ENCODE measurements at regions not wholly inside any gene's neighbourhood (a gene's known extent, or its start where the extent isn't known, plus 50 kb on each side); places are given as distances from the start of the nearest gene placed in this dataset.

- no peak overlapping the region for H3K4me3 ChIP-seq (replicated peaks; ENCODE audit: insufficient read depth, low read length)
- TF ChIP-seq CTCF (IDR thresholded peaks at IDR 0.05; ENCODE audit: insufficient read depth, low read length) (no peak), SPI1 (IDR thresholded peaks at IDR 0.05; ENCODE audit: borderline replicate concordance, low read depth) (no peak), GABPA (IDR thresholded peaks at IDR 0.05; ENCODE audit: low read depth) (no peak), REST (IDR thresholded peaks at IDR 0.05; ENCODE audit: insufficient replicate concordance, low read depth) (no peak), POLR2AphosphoS5 (IDR thresholded peaks at IDR 0.05; ENCODE audit: low read depth) (no peak)
- no peak overlapping the region for H3K27ac ChIP-seq (replicated peaks)
- H3K27me3 ChIP-seq (ENCODE audit: insufficient read depth, poor library complexity, severe bottlenecking): peaks cover 8% of the 10 kb centered on the region
- no peak for DNase-seq (ENCODE audit: low read depth in 1 of 2, low spot score in 1 of 2)
These were observed 146.1 kb upstream of the SLC28A3 start for GRCh38 chr9:84486663-84487062.

GRCh38 chr9:84490206-84490841 is 149.8 kb upstream of the SLC28A3 start:
- no peak for TF ChIP-seq REST (IDR thresholded peaks at IDR 0.05; ENCODE audit: insufficient replicate concordance, low read depth)
- no peak for TF ChIP-seq CTCF (IDR thresholded peaks at IDR 0.05; ENCODE audit: insufficient read depth, low read length)
- TF ChIP-seq SPI1 (IDR thresholded peaks at IDR 0.05; ENCODE audit: borderline replicate concordance, low read depth): no peak
- no peak for TF ChIP-seq POLR2AphosphoS5 (IDR thresholded peaks at IDR 0.05; ENCODE audit: low read depth)
- TF ChIP-seq GABPA (IDR thresholded peaks at IDR 0.05; ENCODE audit: low read depth): no peak
- H3K27ac ChIP-seq (replicated peaks): no peak overlapping the region
- H3K27me3 ChIP-seq (ENCODE audit: insufficient read depth, poor library complexity, severe bottlenecking): peaks cover 8% of the 10 kb centered on the region
- no peak overlapping the region for H3K4me3 ChIP-seq (replicated peaks; ENCODE audit: insufficient read depth, low read length)
- DNase-seq (ENCODE audit: low read depth in 1 of 2, low spot score in 1 of 2): no peak

GRCh38 chr9:84490842-84491325 is 150.3 kb upstream of the SLC28A3 start:
- peaks cover 6% of the 10 kb centered on the region for H3K27me3 ChIP-seq (ENCODE audit: insufficient read depth, poor library complexity, severe bottlenecking)
- no peak for DNase-seq (ENCODE audit: low read depth in 1 of 2, low spot score in 1 of 2)
- H3K27ac ChIP-seq (replicated peaks): no peak overlapping the region
- no peak overlapping the region for H3K4me3 ChIP-seq (replicated peaks; ENCODE audit: insufficient read depth, low read length)
- TF ChIP-seq SPI1 (IDR thresholded peaks at IDR 0.05; ENCODE audit: borderline replicate concordance, low read depth) (no peak), REST (IDR thresholded peaks at IDR 0.05; ENCODE audit: insufficient replicate concordance, low read depth) (no peak), POLR2AphosphoS5 (IDR thresholded peaks at IDR 0.05; ENCODE audit: low read depth) (no peak), GABPA (IDR thresholded peaks at IDR 0.05; ENCODE audit: low read depth) (no peak), CTCF (IDR thresholded peaks at IDR 0.05; ENCODE audit: insufficient read depth, low read length) (no peak)

Measured in HL-60 (cell line).